Testis (tissue), 2 donors: ENCODE measurements at regions not wholly inside any gene's neighbourhood (a gene's known extent, or its start where the extent isn't known, plus 50 kb on each side); places are given as distances from the start of the nearest gene placed in this dataset.
"Not testable (repeated sequence)": the region's sequence is repeated elsewhere in the genome, so short reads cannot be mapped to it uniquely, and the experiment has no call there.

Experiments
- DNase-seq: peaks from one replicate; pipeline ENCODE4 v3.0.0-alpha.2; 2019
- H3K27ac ChIP-seq, 2 donors: fragments of 200-600 bp; sonication (generic); one replicate each; pipeline ENCODE4 v1.5.1; 2019
- H3K27me3 ChIP-seq: fragments of 200-600 bp; sonication (generic); one replicate; pipeline ENCODE4 v1.5.1; 2019
- H3K36me3 ChIP-seq: fragments of 200-600 bp; sonication (generic); one replicate; pipeline ENCODE4 v1.5.1; 2017; ENCODE audit warnings: low read depth; ENCODE audit errors: missing control alignments
- H3K4me1 ChIP-seq: fragments of 200-600 bp; sonication (generic); one replicate; pipeline ENCODE4 v1.5.1; 2019
- H3K4me3 ChIP-seq, 2 donors: fragments of 200-600 bp; sonication (generic); one replicate each; pipeline ENCODE4 v1.5.1; 2017 to 2019
- H3K9me3 ChIP-seq: fragments of 200-600 bp; sonication (generic); one replicate; pipeline ENCODE4 v1.5.1; 2017
- POLR2A ChIP-seq: fragments of 450-650 bp; IDR thresholded peaks from one replicate; pipeline ENCODE4 v1.6.1; 2017; ENCODE audit warnings: antibody characterized with exemption, mild to moderate bottlenecking, moderate library complexity
- WGBS, 2 donors: methylation state at CpG; one replicate each; pipeline ENCODE4 v1.1.5; 2018; 5-methylcytosine and 5-hydroxymethylcytosine counted together
- intact Hi-C: fragments of 100-400 bp; cut with DNase I; formaldehyde crosslinking; loops from one replicate; pipeline ENCODE4 v1.15.1; 2023; ENCODE audit warnings: low total_unique reads
- TF ChIP-seq, protein P1 (sequence below), 3 experiments: fragments of 450-650 bp in 2 of 3; fragments of 200-600 bp in 1 of 3; sonication (generic) in 1 of 3; IDR thresholded peaks; one replicate each; pipeline ENCODE4 v1.5.1; 2016 to 2019; ENCODE audit warnings: antibody characterized with exemption in 3 of 3, mild to moderate bottlenecking in 2 of 3, moderate library complexity in 1 of 3

DNA sequence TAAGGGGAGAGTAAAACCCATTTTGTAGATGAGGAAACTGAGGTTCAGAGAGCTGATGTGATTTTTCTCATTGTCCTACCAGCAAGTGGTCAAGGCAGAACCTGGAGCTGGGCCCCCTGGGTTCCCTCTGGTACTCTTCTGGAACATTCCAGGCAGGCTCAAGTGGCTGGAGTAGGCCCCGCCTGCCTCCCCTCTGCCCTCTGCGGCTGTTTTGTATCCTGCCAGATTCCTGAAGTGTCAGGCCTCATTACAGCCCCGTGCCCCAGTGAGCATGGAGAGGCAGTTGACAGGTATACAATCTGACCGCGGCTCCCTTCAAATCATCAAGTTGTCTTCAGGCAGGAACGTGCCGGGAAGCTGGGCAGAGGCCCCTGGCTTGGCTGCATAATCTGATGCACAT, 94.6 kb upstream of the CD82 start:
- no peaks in the 10 kb centered on the region for H3K27me3 ChIP-seq
- H3K4me1 ChIP-seq, result no peaks in the 10 kb centered on the region
- intact Hi-C loops, result no loop called here
- TF ChIP-seq POLR2A, result no peak
- no peak for DNase-seq
- H3K4me3 ChIP-seq, result no peak overlapping the region
- H3K27ac ChIP-seq, result no peak overlapping the region
- 56 to 68% methylated on average over 7 of the region's 7 CpGs for WGBS, 2 donors
- H3K36me3 ChIP-seq, result no peaks in the 10 kb centered on the region
- no peaks in the 10 kb centered on the region for H3K9me3 ChIP-seq

DNA sequence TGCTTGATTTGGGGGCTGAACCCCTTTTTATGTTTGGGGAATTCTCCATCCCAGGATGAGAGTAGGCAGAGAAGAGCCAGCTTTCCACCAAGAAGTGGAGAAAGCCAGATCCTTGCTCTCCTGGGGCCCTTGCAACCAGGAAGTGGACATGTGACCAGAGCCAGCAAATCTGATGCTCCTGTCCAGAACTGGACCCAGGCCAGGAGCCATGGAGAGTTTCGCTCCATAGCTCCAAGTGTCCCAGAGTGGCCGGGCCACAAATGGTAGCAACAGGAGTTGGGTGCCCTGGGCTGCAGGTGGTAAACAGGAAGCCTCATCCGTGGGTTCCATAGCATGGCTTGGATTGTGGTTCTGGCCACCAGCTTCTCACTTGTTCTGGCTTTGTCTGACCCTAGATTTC, 93.9 kb upstream of the CD82 start:
- TF ChIP-seq POLR2A, result no peak
- TF ChIP-seq, protein P1, sequence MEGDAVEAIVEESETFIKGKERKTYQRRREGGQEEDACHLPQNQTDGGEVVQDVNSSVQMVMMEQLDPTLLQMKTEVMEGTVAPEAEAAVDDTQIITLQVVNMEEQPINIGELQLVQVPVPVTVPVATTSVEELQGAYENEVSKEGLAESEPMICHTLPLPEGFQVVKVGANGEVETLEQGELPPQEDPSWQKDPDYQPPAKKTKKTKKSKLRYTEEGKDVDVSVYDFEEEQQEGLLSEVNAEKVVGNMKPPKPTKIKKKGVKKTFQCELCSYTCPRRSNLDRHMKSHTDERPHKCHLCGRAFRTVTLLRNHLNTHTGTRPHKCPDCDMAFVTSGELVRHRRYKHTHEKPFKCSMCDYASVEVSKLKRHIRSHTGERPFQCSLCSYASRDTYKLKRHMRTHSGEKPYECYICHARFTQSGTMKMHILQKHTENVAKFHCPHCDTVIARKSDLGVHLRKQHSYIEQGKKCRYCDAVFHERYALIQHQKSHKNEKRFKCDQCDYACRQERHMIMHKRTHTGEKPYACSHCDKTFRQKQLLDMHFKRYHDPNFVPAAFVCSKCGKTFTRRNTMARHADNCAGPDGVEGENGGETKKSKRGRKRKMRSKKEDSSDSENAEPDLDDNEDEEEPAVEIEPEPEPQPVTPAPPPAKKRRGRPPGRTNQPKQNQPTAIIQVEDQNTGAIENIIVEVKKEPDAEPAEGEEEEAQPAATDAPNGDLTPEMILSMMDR (IDR thresholded peaks at IDR 0.05), result no peak
- Histone ChIP-seq H3K36me3 (no peaks in the 10 kb centered on the region), H3K4me1 (no peaks in the 10 kb centered on the region), H3K9me3 (no peaks in the 10 kb centered on the region), H3K4me3 (no peak overlapping the region), H3K27ac (no peak overlapping the region), H3K27me3 (no peaks in the 10 kb centered on the region)
- intact Hi-C loops, result no loop called here
- no peak for DNase-seq
- WGBS, 2 donors, result 58 to 96% methylated on average over 3 of the region's 3 CpGs

DNA sequence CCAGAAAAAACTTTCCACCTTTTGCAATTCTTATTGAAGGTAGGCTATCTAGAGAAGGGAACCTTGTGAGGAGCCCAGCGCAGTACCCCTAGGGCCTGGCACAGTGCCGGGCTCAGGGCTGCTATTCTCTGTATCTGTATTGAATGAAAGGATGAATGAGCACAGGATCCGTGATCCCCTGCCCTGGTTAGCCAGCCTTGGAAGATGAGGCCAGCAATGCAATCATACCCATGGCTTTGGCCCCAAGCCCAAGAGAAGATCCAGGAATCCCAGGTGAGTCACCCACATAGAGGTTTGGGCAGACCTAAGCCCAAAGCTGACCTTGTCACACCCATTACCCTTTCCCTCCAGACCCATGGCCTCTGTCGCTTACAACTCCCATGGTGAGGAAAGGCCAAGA, 92.5 kb upstream of the CD82 start:
- Histone ChIP-seq H3K27ac (no peak overlapping the region), H3K9me3 (no peaks in the 10 kb centered on the region), H3K4me1 (no peaks in the 10 kb centered on the region), H3K27me3 (no peaks in the 10 kb centered on the region), H3K4me3 (no peak overlapping the region), H3K36me3 (no peaks in the 10 kb centered on the region)
- intact Hi-C loops, result no loop called here
- no peak for DNase-seq
- WGBS, 2 donors, result 74 to 88% methylated on average over 3 to 4 of the region's 4 CpGs
- no peak for TF ChIP-seq POLR2A
- TF ChIP-seq, protein P1 (IDR thresholded peaks at IDR 0.05), result no peak

DNA sequence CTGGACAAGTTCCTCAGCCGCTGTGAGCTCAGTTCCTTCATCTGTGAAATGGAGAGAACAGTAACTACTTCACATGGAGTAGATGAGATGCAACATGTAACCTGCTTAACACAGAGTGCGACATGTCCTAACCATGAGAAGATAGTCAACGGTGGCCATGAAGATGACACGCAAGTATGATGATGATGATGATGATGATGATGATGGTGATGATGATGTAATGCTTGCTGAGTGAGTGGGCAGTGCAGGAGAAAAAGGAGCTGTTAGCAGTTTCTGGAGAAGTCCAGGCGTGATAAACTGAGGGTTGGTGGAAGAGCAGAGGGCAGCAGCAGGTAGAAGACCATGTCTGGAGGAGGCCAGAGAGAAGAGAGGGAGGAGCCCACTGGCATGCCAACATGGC, 90.8 kb upstream of the CD82 start:
- 90 to 92% methylated on average over 4 to 5 of the region's 5 CpGs for WGBS, 2 donors
- Histone ChIP-seq H3K4me1 (no peaks in the 10 kb centered on the region), H3K9me3 (no peaks in the 10 kb centered on the region), H3K27me3 (no peaks in the 10 kb centered on the region), H3K36me3 (no peaks in the 10 kb centered on the region), H3K27ac (no peak overlapping the region), H3K4me3 (no peak overlapping the region)
- intact Hi-C loops, result no loop called here
- TF ChIP-seq POLR2A, result no peak
- TF ChIP-seq, protein P1 (IDR thresholded peaks at IDR 0.05), result no peak
- no peak for DNase-seq

DNA sequence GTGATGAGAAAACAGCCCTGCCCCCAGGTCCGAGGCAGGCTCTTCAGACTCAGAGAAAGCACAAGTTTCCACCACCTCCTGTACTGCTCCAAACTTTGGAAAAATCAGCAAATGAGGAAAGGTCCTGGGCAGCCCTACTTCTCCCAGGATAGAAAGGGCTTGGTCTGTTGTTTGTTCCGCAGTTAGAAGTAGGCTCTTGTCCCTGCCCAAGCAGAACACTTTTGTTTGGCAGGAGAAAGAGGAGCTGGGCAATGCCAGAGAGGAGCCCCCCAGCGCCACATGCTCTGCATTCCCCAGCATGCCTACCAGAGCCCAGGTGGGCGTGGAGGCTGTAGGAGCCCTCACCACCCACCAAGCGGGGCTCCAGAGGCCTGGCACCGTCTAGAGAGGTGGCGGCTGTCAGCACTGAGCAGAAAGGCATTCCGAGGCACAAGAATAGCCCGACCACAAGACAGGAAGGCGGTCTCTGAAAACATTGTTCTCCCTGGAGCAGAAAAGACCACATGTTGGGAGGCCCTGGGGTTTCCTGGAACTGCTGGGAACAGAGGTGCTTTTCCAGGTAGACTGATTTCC, 90.3 kb upstream of the CD82 start:
- Histone ChIP-seq H3K4me3 (no peak overlapping the region), H3K36me3 (no peaks in the 10 kb centered on the region), H3K4me1 (no peaks in the 10 kb centered on the region), H3K27me3 (no peaks in the 10 kb centered on the region), H3K9me3 (no peaks in the 10 kb centered on the region), H3K27ac (no peak overlapping the region)
- WGBS, 2 donors, result 81 to 86% methylated on average over 3 to 10 of the region's 10 CpGs
- intact Hi-C loops, result no loop called here
- TF ChIP-seq, protein P1 (IDR thresholded peaks at IDR 0.05), result no peak
- DNase-seq, result no peak

DNA sequence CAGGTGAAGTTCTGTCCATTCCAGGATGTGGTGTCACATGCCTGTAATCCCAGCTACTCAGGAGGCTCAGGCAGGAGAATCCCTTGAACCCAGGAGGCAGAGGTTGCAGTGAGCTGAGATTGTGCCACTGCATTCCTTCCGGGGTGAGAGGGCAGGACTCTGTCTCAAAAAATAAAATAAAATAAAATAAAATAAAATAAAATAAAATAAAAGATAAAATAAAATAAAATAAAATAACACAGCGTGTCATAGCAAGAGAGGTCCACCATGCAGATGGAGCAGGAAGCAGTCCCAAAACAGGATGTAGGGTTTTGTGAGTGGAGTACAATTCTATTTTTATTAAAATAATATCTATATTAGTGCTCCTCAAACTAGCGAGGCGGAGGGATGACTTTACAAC, 83.1 kb upstream of the CD82 start:
- DNase-seq, H3K27me3 ChIP-seq, H3K4me1 ChIP-seq, H3K4me3 ChIP-seq, H3K9me3 ChIP-seq, H3K36me3 ChIP-seq, intact Hi-C loops, H3K27ac ChIP-seq: not testable (repeated sequence)
- 93 to 94% methylated on average over 4 of the region's 4 CpGs for WGBS, 2 donors
